GM19328 (cell line): ENCODE measurements at regions not wholly inside any gene's neighbourhood (a gene's known extent, or its start where the extent isn't known, plus 50 kb on each side); places are given as distances from the start of the nearest gene placed in this dataset.

Source experiments
- ATAC-seq: cut with Tn5 transposase; IDR thresholded peaks from one replicate; pipeline ENCODE4 v1.9.1; 2021; ENCODE audit warnings: mild to moderate bottlenecking, moderate library complexity; ENCODE audit not compliant: unreplicated experiment

- ATAC-seq, result no peak
Measured at GRCh38 chr2:56099963-56100362, 83.8 kb upstream of the CCDC85A start.

GRCh38 chr2:56100791-56101312 lies 82.9 kb upstream of the CCDC85A start:
- no peak for ATAC-seq

GRCh38 chr2:56102098-56102497 lies 81.7 kb upstream of the CCDC85A start:
- ATAC-seq, result no peak

- ATAC-seq, result no peak
Measured at GRCh38 chr2:56102866-56103265, 80.9 kb upstream of the CCDC85A start.

- ATAC-seq, result no peak
Measured at GRCh38 chr2:56104962-56105361, 78.8 kb upstream of the CCDC85A start.

GRCh38 chr2:56107502-56108220 lies 76.1 kb upstream of the CCDC85A start:
- no peak for ATAC-seq

GRCh38 chr2:56108806-56109205 lies 75.0 kb upstream of the CCDC85A start:
- ATAC-seq, result no peak

- ATAC-seq, result no peak
Measured at GRCh38 chr2:56109994-56110393, 73.8 kb upstream of the CCDC85A start.

GRCh38 chr2:56113382-56113975 lies 70.3 kb upstream of the CCDC85A start:
- no peak for ATAC-seq

GRCh38 chr2:56117764-56118163 lies 66.0 kb upstream of the CCDC85A start:
- ATAC-seq, result no peak

GRCh38 chr2:56118474-56118873 lies 65.3 kb upstream of the CCDC85A start:
- no peak for ATAC-seq

- ATAC-seq, result no peak
Measured at GRCh38 chr2:56121995-56122394, 61.8 kb upstream of the CCDC85A start.

- ATAC-seq, result no peak
Measured at GRCh38 chr2:56123538-56123937, 60.3 kb upstream of the CCDC85A start.

GRCh38 chr2:56127010-56127409 lies 56.8 kb upstream of the CCDC85A start:
- no peak for ATAC-seq

GRCh38 chr2:56127463-56128152 lies 56.2 kb upstream of the CCDC85A start:
- no peak for ATAC-seq

GRCh38 chr2:56128235-56128634 lies 55.6 kb upstream of the CCDC85A start:
- ATAC-seq, result no peak

- no peak for ATAC-seq
Measured at GRCh38 chr2:56130463-56131070, 53.2 kb upstream of the CCDC85A start.

GRCh38 chr2:56132138-56132537 lies 51.7 kb upstream of the CCDC85A start:
- no peak for ATAC-seq

- ATAC-seq, result no peak
Measured at GRCh38 chr2:56133441-56133840, 50.3 kb upstream of the CCDC85A start.

GRCh38 chr2:56133931-56134629 lies 49.7 kb upstream of the CCDC85A start:
- ATAC-seq, result no peak
